HL-60 (cell line): ENCODE measurements at regions not wholly inside any gene's neighbourhood (a gene's known extent, or its start where the extent isn't known, plus 50 kb on each side); places are given as distances from the start of the nearest gene placed in this dataset.

Experiments
- DNase-seq, 2 experiments: peaks; one replicate each; pipeline ENCODE4 v3.0.0-alpha.2; 2010 to 2020; ENCODE audit warnings: low read depth in 1 of 2, low spot score in 1 of 2
- H3K27ac ChIP-seq: fragments of 250-450 bp; sonication (Bioruptor Pico); replicated peaks from 2 replicates; pipeline ENCODE4 v1.5.1; 2020; ENCODE audit warnings: mild to moderate bottlenecking, moderate library complexity
- H3K27me3 ChIP-seq: fragments of 250-450 bp; sonication (Bioruptor Pico); 2 replicates; pipeline ENCODE4 v1.5.1; 2021; ENCODE audit warnings: mild to moderate bottlenecking, moderate library complexity; ENCODE audit not compliant: insufficient read depth, poor library complexity, severe bottlenecking
- H3K4me3 ChIP-seq: replicated peaks from 2 replicates; pipeline ENCODE4 v1.5.1; 2011; ENCODE audit warnings: mild to moderate bottlenecking, control low read depth, low read length; ENCODE audit not compliant: insufficient read depth
- GABPA ChIP-seq: IDR thresholded peaks from 2 replicates; pipeline ENCODE4 v1.6.1; 2012; ENCODE audit warnings: low read depth
- POLR2AphosphoS5 ChIP-seq: IDR thresholded peaks from 2 replicates; pipeline ENCODE4 v1.6.1; 2012; ENCODE audit warnings: low read depth
- REST ChIP-seq: IDR thresholded peaks from 2 replicates; pipeline ENCODE4 v1.6.1; 2012; ENCODE audit warnings: low read depth; ENCODE audit not compliant: insufficient replicate concordance
- SPI1 ChIP-seq: IDR thresholded peaks from 2 replicates; pipeline ENCODE4 v1.6.1; 2012; ENCODE audit warnings: low read depth, mild to moderate bottlenecking, borderline replicate concordance
- TF ChIP-seq, protein P1 (sequence below): IDR thresholded peaks from one replicate; pipeline ENCODE4 v1.5.1; 2011; ENCODE audit warnings: low read length, control low read depth, inconsistent platforms; ENCODE audit not compliant: insufficient read depth

GRCh38 chr3:83895892-83896291 lies 1062.9 kb upstream of the CADM2 start:
- Histone ChIP-seq H3K27ac (no peak overlapping the region), H3K27me3 (no peaks in the 10 kb centered on the region), H3K4me3 (no peak overlapping the region)
- TF ChIP-seq REST (no peak), POLR2AphosphoS5 (no peak), GABPA (no peak), SPI1 (no peak)
- TF ChIP-seq, protein P1, sequence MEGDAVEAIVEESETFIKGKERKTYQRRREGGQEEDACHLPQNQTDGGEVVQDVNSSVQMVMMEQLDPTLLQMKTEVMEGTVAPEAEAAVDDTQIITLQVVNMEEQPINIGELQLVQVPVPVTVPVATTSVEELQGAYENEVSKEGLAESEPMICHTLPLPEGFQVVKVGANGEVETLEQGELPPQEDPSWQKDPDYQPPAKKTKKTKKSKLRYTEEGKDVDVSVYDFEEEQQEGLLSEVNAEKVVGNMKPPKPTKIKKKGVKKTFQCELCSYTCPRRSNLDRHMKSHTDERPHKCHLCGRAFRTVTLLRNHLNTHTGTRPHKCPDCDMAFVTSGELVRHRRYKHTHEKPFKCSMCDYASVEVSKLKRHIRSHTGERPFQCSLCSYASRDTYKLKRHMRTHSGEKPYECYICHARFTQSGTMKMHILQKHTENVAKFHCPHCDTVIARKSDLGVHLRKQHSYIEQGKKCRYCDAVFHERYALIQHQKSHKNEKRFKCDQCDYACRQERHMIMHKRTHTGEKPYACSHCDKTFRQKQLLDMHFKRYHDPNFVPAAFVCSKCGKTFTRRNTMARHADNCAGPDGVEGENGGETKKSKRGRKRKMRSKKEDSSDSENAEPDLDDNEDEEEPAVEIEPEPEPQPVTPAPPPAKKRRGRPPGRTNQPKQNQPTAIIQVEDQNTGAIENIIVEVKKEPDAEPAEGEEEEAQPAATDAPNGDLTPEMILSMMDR = no peak
- no peak for DNase-seq

DNA sequence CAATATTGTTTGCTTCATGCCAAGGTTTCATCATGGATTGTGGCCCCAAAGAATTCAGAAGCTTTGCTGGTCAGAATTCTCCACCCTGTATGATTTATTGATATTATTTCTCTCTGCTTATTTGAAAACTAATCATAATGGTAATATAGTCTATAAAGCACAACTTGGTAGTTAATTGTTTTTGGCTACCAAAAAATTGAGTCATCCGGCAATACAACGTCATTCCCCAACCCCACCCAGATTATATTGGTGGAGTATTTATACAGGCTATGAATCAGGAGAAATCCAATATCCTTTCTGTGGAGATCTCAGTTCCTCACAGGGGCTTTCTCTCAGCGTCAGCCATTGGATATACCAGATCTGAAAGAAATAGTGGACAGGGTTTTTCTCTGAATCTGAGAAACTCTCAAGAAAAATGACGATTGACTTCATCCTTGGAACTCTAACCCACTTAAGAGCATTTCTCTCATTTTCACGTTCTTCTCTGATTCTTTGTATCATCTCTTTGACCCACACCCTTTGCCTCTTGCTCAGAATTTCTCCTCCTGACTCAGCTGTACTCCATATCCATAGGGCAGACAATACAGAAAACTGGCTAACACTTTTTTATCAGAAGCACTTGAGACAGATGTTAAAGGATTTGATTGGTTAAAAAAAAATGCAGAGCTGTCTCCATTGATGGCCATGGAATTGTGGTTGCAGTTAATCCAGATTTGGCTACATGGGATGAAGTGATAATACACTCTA lies 1055.8 kb upstream of the CADM2 start:
- TF ChIP-seq, protein P1 = no peak
- TF ChIP-seq POLR2AphosphoS5 (no peak), REST (no peak), GABPA (no peak), SPI1 (no peak)
- Histone ChIP-seq H3K27me3 (no peaks in the 10 kb centered on the region), H3K4me3 (no peak overlapping the region), H3K27ac (no peak overlapping the region)
- no peak for DNase-seq

DNA sequence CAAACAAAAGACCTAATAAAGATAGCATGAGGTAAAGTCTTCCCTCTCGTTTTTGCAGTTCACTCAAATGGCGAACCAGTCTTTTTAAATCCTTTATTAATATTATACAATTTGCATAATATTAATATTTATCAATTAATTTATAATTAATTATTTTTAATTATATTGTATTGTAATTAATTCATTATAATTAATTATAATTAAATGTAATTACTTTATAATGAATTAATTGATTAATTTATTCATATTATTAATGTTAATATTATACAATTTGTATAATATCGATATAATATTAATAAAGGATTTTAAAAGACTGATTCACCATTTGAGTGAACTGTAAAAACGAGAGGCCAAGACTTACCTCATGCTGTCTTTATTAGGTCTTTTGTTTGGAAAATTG lies 1045.4 kb upstream of the CADM2 start:
- no peak overlapping the region for H3K27ac ChIP-seq
- H3K27me3 ChIP-seq = no peaks in the 10 kb centered on the region
- TF ChIP-seq, protein P1 = no peak
- TF ChIP-seq GABPA (no peak), REST (no peak), POLR2AphosphoS5 (no peak), SPI1 (no peak)
- H3K4me3 ChIP-seq = no peak overlapping the region
- DNase-seq = no peak
